ENCODE measurements at regions not wholly inside any gene's neighbourhood (a gene's known extent, or its start where the extent isn't known, plus 50 kb on each side); places are given as distances from the start of the nearest gene placed in this dataset.
"Not testable (repeated sequence)": the region's sequence is repeated elsewhere in the genome, so short reads cannot be mapped to it uniquely, and the experiment has no call there.

DNA sequence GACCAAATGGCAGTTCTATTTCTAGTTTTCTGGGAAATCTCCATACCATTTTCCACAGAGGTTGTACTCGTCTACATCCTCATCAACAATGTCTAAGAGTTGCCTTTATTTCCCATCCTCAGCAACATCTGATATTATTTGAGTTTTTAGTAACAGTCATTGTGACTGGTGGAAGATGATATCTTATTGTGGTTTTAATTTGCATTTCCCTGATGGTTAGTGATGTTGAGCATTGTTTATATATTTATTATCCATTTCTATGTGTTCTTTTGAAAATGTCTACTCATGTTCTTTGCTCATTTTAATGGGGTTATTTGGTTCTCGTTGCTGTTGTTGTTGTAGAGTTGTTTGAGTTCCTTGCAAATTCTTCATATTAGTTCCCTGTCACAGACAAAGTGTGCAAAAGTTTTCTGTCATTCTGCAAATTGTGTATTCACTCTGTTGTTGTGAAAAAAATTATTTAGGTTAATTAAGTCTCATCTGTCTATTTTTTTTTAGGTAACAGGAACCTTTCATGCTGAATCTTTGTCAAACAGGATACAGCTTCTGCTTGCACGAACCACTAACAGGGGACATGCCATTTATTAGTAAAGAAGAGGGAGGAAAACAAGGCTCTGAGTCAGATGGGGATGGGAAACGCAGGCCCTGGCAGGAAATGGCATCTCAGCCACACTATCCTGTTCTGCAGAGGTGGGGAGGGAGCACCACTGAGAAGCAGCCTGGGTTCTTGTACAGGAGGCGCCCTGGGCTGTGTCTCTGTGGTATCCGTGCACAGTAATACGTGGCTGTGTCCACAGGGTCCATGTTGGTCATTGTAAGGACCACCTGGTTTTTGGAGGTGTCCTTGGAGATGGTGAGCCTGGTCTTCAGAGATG lies 1196.7 kb downstream of the TMEM121 start:
- DNase-seq (ENCODE audit: low spot score) = not testable (repeated sequence)

DNA sequence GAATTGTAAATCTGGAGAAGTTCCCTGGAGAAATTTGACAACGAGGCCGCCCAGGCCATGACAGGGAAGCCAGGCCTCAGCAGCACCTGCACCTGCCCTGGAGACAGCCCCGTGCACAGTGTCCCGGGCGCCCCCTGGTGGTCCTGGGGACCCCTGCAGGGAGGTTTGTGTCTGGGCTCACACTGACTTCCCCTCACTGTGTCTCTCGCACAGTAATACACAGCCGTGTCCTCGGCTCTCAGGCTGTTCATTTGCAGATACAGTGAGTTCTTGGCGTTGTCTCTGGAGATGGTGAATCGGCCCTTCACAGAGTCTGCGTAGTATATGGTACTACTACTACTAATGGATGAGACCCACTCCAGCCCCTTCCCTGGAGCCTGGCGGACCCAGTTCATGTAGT lies 1201.6 kb downstream of the TMEM121 start:
- DNase-seq (ENCODE audit: low spot score) = not testable (repeated sequence)

DNA sequence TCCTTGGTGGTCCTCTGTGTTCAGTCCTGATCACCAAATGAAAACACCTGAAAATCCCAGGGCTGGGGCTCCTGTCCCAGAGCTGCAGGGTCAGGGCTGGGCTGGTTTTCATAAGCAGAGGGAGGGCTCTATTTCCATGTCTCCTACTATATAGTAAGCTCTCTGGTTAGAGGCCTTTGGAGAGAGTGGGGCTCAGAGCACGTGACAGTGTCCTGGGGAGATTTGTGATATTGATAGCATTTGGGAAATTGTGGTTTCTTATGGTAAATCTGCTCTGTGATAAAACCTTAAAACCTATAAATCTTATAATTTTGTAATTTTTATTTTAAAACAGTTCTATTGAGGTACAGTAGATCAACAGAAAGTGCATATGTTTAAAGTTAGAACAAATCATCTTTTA lies 1202.2 kb downstream of the TMEM121 start:
- no peak for DNase-seq (ENCODE audit: low spot score)

DNA sequence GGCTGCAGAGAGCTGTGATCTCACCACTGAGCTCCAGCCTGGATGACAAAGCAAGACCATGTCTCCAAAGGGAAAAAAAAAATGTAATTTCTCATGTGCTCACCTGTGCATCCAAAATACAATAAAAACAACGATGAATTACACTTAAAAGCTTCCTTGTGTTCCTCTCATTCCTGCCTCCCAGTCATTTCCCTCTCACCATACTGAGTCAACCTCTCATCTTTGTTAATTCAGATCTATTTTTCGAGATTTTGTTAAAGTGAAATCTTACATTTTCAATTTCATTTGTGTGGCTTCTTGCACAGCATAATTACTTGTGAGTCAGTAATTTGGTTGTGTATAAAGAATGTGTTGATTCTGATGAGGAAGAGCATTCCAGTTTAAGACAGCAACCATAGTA lies 1203.2 kb downstream of the TMEM121 start:
- no peak for DNase-seq (ENCODE audit: low spot score)

DNA sequence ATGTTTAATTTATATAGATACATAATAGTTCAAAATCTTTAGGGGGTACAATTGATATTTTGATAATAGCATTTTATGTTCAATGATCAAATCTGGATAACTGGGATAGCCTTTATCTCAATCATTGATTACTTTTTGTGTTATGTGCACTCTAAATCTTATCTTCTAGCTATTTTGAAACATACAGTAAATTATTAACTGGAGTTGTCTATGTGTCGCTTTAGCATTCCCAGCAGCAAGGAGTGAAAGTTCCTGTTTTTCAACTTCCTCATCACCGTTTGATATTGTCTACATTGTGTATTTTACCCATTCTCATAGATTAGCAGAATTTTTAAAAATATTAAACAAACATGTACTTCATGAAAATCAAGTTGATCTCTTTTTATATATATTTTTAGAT lies 1207.4 kb downstream of the TMEM121 start:
- no peak for DNase-seq (ENCODE audit: low spot score)

DNA sequence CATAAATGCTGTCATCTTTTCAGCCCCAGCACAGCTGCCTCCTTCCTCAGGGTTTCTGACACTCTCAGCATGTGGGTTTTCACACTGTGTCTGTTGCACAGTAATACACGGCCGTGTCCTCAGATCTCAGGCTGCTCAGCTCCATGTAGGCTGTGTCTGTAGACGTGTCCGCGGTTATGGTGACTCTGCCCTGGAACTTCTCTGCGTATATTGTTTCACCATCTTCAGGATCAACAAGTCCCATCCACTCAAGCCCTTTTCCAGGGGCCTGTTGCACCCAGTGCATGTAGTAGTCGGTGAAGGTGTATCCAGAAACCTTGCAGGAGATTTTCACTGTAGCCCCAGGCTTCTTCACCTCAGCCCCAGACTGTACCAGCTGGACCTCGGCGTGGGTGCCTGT lies 1210.6 kb downstream of the TMEM121 start:
- no peak for DNase-seq (ENCODE audit: low spot score)

DNA sequence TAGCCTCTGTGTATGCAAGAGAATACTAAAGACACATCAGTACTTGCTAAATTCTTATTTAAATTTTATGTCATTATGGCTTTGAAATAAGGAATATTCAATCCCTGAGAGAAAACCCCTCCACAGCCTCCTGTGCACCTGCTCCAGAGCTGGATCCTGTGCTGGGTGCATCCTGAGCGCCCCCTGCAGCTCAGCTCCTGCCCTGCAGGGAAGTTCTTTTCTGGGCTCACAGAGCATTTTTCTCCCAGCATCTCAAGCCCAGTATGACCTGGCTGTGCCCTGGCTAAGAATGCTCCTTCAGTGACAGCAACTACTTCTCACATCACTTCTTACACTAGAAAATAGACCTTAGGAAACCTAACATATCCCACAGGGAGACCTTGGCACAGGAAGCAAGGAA lies 1211.7 kb downstream of the TMEM121 start:
- DNase-seq (ENCODE audit: low spot score) = no peak

DNA sequence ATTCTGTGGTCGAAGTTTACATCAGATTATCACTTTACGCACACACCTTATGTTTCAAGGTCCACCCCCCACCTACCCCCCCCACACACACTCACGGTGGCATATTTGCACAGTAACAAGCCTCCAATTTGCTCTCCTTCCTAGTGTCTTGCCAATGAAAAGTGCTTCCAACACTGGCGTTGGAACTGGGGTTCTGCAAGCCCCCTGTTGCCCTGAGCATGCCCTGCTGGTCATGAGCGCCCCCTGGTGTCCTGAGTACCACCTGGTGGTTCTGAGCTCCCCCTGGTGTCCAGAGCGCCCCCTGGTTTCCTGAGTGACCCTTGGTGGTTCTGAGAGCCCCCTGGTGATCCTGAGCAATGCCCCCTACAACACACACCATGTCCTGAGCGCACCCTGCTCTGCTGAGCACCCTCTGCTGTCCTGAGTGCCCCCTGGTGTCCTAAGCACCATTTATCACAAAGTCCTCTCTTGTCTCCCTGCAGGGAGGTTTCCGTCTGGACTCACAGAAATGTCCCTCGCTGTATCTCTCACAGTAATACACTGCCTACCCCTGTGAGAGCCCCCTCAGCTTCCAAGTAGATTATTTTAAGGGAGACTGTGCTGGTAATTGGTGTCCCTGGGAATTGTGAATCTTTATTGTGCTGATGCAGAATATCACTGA lies 1212.3 kb downstream of the TMEM121 start:
- not testable (repeated sequence) for DNase-seq (ENCODE audit: low spot score)

DNA sequence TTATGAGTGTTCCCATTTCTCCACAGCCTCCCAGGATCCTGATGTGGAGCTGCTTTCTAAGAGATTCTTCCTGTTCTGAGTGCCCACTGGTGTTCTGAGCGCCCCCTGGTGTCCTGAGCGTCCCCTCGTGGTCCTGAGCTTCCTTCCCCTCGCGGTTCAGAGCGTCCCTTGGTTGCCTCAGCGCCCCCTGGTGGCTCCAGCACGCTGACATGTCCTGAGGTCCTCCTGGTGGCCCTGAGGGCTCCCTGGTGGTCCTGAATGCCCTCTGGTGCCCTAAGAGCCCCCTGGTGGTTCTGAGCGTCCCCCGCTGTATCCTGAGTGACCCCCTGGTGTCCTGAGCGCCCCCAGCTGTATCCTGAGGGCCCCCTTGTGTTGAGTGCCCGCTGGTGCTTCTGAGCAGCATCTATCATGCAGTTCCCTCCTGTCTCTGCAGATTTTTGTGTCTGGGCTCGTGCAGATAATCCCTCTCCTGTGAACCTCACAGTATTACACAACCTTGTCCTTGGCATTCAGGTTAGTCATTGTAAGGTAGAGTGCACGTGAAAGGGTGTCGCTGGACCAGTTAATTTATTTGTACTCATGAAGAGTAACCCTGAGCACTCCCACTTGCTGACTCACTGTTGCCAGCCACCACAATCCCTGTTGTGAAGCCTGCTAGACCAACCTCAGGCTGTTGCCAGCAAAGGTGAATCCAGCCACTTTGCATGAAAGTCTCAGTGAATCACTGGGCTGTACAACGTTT lies 1214.9 kb downstream of the TMEM121 start:
- DNase-seq (ENCODE audit: low spot score) = not testable (repeated sequence)

DNA sequence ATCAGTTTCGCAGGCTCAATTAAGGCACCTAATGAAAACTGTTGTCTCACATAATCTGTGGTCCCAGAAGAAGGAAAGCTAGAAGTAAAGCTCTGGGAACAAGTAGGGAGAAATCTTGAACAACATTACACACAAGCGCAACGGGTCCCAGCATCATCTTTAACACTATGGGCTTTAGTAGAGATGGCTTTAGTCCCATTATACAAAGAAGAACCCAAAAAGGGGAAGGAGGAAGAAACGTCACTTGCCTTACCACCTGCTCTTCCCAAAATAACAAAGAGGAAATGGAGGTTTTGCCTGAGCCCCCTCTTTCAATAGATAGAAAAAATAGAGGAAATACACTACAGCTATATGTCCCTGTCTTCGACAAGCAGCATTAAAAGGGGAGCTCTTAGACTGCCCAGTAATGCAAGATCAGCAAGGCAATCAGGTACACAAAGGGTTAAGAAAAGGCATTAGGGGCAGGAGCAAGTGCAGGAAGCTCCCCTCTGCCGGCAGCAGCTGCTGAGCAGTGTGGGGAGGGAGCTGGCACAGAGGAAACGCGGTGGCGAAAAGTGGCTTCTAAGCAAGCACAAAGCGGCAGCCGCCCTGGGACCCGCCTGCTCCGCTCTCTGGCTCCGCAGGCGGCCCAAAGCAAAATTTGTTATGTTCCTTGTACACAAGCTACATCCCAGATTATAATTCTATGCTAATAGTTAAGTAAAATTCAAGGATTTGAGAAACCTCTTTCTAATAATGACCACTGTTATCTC lies 1218.8 kb downstream of the TMEM121 start:
- DNase-seq (ENCODE audit: low spot score) = not testable (repeated sequence)

- DNase-seq (ENCODE audit: low spot score) = not testable (repeated sequence)
Observed at GRCh38 chr14:106750089-106750488, 1223.7 kb downstream of the TMEM121 start.

DNA sequence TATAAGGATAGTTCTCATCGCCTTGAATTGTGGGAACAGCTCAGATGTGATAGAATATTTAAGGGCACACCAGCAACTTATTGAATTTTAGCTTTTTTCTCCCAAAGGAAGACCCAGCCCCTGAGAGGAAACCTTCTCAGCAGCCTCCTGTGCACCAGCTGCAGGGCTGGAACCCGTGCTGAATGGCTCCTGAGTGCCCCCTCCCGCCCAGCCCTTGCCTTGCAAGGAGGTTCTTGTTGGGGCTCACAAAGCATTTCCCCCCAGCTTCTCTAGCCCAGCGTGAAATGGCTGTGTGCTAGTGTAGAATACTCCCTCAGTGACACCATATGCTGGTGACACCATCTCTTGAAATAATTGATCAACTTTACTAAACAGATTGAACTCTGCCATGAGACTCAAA lies 1227.4 kb downstream of the TMEM121 start:
- not testable (repeated sequence) for DNase-seq (ENCODE audit: low spot score)

DNA sequence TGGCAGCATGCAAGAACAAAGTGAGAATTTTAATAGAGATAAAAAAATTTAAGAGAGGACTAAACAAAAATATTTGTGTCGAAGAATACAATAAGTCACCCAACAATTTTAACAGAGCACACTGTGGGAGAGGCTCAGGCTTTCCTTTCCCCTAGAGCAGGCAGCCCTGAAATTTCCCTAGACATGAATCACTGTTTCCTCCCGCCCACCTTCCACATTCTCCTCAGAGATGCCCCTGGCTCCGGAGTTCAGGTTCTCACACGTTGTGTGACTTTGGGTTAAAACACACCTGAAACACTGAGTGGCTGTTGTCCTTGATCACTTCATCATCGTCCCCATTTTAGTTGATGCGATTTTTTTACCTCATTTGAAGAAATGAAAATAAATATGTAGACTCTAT lies 1231.1 kb downstream of the TMEM121 start:
- DNase-seq (ENCODE audit: low spot score) = not testable (repeated sequence)

DNA sequence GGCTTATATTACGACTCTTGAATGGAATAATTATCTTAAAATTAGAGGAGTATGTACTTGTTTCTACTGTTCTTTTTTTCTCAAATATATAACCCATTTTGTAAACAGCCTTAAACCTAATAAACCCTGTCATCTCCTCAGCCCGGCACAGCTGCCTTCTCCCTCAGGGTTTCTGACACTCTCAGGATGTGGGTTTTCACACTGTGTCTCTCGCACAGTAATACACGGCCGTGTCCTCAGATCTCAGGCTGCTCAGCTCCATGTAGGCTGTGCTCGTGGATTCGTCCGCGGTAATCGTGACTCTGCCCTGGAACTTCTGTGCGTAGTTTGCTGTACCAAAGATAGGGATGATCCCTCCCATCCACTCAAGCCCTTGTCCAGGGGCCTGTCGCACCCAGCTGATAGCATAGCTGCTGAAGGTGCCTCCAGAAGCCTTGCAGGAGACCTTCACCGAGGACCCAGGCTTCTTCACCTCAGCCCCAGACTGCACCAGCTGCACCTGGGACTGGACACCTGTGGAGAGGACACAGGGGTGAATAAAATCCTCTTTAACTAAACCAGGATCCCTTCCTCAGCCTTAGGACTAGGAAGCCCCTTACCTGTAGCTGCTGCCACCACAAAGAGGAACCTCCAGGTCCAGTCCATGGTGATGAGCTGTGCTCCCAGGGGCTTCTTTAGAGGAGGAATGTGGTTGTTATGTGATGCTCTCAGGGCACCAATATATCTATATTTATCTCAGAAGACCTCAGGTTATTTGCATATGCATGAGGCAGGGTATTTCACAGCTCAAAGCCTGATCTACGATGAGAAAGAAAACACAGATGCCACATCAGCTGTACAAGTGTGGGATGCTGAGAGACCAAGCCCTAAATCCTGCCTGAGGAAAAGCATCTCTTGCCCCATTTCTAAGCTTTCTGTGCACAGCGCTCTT lies 1235.8 kb downstream of the TMEM121 start:
- not testable (repeated sequence) for DNase-seq (ENCODE audit: low spot score)

DNA sequence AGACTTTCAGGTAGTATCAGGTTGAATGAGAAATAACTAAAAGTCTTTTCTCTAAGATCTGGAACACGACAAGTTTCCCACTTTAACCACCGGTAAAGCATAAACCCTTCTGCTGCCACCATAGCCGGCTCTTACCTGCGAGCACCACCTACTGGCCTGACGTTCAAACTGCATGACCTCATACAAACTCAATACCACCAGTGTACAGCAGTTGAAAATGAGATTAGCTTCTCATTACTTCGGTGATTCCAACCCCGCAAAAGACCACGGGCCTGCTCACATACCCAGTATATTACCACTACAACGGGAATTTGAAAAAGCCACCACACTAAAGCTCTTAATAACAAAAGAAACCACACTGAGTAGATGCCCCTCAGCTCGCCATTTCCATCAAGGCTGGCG lies 1238.6 kb downstream of the TMEM121 start:
- not testable (repeated sequence) for DNase-seq (ENCODE audit: low spot score)

DNA sequence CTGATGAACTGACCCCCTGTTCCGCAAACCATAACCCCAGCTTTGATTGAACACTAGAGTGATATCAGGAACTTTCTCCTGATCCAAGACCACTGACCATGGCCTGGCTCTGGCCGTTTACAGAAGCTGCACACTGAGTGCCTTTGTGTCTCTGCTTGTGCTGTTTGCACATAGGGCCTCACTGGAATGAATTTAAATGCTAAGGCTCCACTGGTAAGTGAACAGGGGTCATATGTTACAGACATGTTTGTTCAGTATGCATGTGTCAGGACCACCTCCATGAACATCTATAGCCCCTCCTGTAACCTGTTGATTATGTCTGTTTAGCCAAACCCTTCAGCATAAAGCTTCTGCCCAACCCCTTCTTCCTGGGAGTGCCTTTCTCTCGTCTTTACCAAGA lies 1239.8 kb downstream of the TMEM121 start:
- no peak for DNase-seq (ENCODE audit: low spot score)

- not testable (repeated sequence) for DNase-seq (ENCODE audit: low spot score)
Observed at GRCh38 chr14:106766551-106767277, 1240.3 kb downstream of the TMEM121 start.

- not testable (repeated sequence) for DNase-seq (ENCODE audit: low spot score)
Observed at GRCh38 chr14:106768230-106768629, 1241.8 kb downstream of the TMEM121 start.

- not testable (repeated sequence) for DNase-seq (ENCODE audit: low spot score)
Observed at GRCh38 chr14:106768972-106769700, 1242.8 kb downstream of the TMEM121 start.

All from Ammon's horn (tissue), 1 donor.